Small intestine (tissue), 7 donors: ENCODE measurements at regions not wholly inside any gene's neighbourhood (a gene's known extent, or its start where the extent isn't known, plus 50 kb on each side); places are given as distances from the start of the nearest gene placed in this dataset.

Source experiments
- DNase-seq, 2 donors: peaks; one replicate each; pipeline versions ENCODE4 v3.0.0 to v3.0.0-alpha.2; 2013
- FAIRE-seq: peaks from 2 replicates; lab custom pipeline; 2012; peaks lifted over from hg19 to GRCh38; lab: Jason Lieb, UNC
- H3K27ac ChIP-seq, 3 donors: one replicate each; pipeline ENCODE4 v1.5.1; 2013; ENCODE audit warnings: low read length in 2 of 3, mild to moderate bottlenecking in 2 of 3, control low read depth in 1 of 3, inconsistent platforms in 1 of 3, low read depth in 1 of 3, moderate library complexity in 1 of 3
- H3K27me3 ChIP-seq, 3 donors: one replicate each; pipeline ENCODE4 v1.6.1; 2013; ENCODE audit warnings: low read length in 3 of 3, inconsistent platforms in 1 of 3; ENCODE audit not compliant: control insufficient read depth in 3 of 3, insufficient read depth in 3 of 3
- H3K36me3 ChIP-seq, 3 donors: one replicate each; pipeline ENCODE4 v1.6.1; 2013; ENCODE audit warnings: low read length in 3 of 3, inconsistent platforms in 1 of 3, low read depth in 1 of 3, mild to moderate bottlenecking in 1 of 3, moderate library complexity in 1 of 3; ENCODE audit not compliant: control insufficient read depth in 3 of 3, insufficient read depth in 2 of 3
- H3K4me1 ChIP-seq, 3 donors: one replicate each; pipeline ENCODE4 v1.6.1; 2013; ENCODE audit warnings: low read length in 2 of 3, inconsistent platforms in 1 of 3, low read depth in 1 of 3, mild to moderate bottlenecking in 1 of 3, moderate library complexity in 1 of 3; ENCODE audit not compliant: control insufficient read depth in 3 of 3, insufficient read depth in 2 of 3
- H3K4me3 ChIP-seq, 3 donors: one replicate each; pipeline ENCODE4 v1.5.1; 2013; ENCODE audit warnings: low read length in 3 of 3, control low read depth in 1 of 3, inconsistent platforms in 1 of 3, low read depth in 1 of 3, mild to moderate bottlenecking in 1 of 3, moderate library complexity in 1 of 3
- H3K9me3 ChIP-seq, 2 donors: one replicate each; pipeline ENCODE4 v1.6.1; 2013; ENCODE audit warnings: low read depth in 1 of 2, low read length in 1 of 2; ENCODE audit not compliant: control insufficient read depth in 2 of 2, insufficient read depth in 1 of 2
- WGBS, 3 donors: extraction: QIAGEN DNeasy Blood & Tissue Kit; methylation state at CpG; one replicate each; pipeline ENCODE4 v1.1.7; 2013; 5-methylcytosine and 5-hydroxymethylcytosine counted together
- donor health status: healthy with polysubstance abuse.
- donor health status: control.
- donor health status: control.
- donor health status: Bipolar disorder and iron deficiency.
- donor health status: healthy.

DNA sequence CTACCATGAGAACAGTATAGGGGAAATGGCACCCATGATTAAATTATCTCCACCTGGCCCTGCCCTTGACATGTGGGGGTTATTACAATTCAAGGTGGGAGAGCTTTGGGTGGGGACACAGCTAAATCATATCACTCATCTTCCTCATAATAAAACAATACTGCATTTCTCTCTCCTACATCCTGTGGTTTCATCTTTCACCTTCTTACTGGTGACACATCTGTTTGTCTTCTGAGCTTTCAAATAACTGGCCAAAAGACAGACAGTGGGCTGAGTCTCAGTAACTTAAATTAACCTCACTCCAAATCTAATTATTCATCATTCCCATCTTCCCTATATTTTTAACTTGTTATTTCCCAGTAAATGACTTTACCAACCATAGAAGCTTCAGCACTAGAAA is 729.7 kb upstream of the USP15 start:
- FAIRE-seq (no peak), DNase-seq (no peak)
- Histone ChIP-seq H3K4me1 (no peaks in the 10 kb centered on the region), H3K9me3 (no peaks in the 10 kb centered on the region), H3K4me3 (no peak overlapping the region), H3K27ac (no peak overlapping the region), H3K36me3 (no peaks in the 10 kb centered on the region), H3K27me3 (no peaks in the 10 kb centered on the region)

DNA sequence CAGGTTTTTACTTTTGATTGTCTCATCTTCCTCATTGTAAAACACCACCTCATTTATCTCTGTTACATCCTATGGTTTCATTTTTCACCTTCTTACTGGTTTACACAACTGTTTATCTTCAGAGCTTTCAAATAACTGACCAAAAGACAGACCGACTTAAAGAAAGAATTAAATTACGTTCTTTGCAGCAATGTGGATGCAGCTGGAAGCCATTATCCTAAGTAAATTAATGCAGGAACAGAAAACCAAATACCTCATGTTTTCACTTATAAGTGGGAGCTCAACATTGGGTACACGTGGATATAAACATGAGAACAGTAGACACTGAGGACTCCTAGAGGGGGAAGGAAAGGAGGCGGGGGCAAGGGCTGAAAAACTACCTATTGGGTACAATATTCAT is 729.0 kb upstream of the USP15 start:
- H3K36me3 ChIP-seq: no peaks in the 10 kb centered on the region
- FAIRE-seq (no peak), DNase-seq (no peak)
- H3K4me1 ChIP-seq: no peaks in the 10 kb centered on the region
- no peaks in the 10 kb centered on the region for H3K9me3 ChIP-seq
- H3K27ac ChIP-seq: no peak overlapping the region
- H3K4me3 ChIP-seq: no peak overlapping the region
- 65 to 76% (median 70%) methylated on average over 4 of the region's 4 CpGs for WGBS, 3 donors
- no peaks in the 10 kb centered on the region for H3K27me3 ChIP-seq

DNA sequence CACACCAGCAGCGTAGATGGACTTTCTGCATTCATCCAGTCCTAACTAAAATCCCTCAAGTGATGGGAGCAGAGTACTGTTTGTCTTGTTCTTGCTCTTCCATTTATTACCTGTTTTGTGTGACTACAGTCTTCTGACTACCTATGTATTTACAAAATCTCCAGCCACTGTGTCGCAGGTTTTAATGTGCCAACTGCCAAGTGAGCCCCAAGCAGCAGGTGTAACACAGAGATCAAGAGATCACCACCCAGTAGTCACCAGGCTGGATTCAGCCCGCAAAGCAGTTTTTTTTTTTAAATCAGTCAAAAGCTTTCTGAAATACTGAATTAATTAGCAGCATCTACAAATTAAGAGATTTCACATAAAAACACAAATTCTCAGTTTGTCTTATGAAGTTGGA is 724.1 kb upstream of the USP15 start:
- H3K27me3 ChIP-seq: no peaks in the 10 kb centered on the region
- no peaks in the 10 kb centered on the region for H3K36me3 ChIP-seq
- no peaks in the 10 kb centered on the region for H3K4me1 ChIP-seq
- H3K27ac ChIP-seq: no peak overlapping the region
- DNase-seq: no peak
- no peak for FAIRE-seq
- no peaks in the 10 kb centered on the region for H3K9me3 ChIP-seq
- no peak overlapping the region for H3K4me3 ChIP-seq
- WGBS, 3 donors: 74 to 85% (median 75%) methylated on average over 3 of the region's 3 CpGs

DNA sequence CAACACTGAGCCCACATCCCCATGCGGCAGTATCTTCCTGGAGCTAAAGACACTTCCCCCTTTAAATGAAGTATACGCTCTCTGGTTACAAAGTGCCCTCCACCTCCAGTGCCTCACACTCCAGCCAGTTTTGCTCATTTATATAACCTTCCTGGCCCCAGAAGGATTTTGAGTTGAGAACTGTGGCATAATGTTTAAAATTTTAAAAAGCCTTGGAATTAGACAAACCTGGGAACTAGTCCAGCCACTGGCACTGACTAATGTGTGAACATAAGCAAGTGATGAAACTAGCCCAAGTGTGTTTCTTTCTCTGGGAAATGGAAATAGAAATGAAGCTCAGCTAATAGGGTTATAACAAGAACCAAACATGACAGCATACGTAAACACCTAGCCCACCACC is 723.7 kb upstream of the USP15 start:
- Histone ChIP-seq H3K27me3 (no peaks in the 10 kb centered on the region), H3K27ac (no peak overlapping the region), H3K36me3 (no peaks in the 10 kb centered on the region), H3K4me1 (no peaks in the 10 kb centered on the region), H3K9me3 (no peaks in the 10 kb centered on the region), H3K4me3 (no peak overlapping the region)
- DNase-seq (no peak), FAIRE-seq (no peak)
- 71 to 92% (median 80%) methylated on average over 3 of the region's 3 CpGs for WGBS, 3 donors

DNA sequence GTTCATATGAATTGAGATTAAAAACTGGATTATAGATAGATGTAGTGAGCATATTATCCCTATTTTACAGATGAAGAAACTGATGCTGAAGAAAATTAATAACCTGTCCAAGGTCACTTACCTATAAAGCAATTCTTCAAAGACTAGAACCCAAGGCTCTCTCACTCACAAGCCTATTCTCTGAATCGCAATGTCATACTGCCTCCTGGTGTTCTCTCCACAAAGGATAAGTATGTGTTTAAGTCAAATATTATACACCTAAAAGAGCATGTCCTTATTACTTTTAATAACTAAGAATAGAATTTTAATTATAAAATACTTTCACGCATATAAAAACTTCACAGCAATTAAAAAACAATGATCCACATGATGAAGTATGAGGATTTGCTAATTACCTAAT is 721.3 kb upstream of the USP15 start:
- H3K9me3 ChIP-seq: no peaks in the 10 kb centered on the region
- no peak overlapping the region for H3K4me3 ChIP-seq
- H3K27ac ChIP-seq: no peak overlapping the region
- H3K27me3 ChIP-seq: no peaks in the 10 kb centered on the region
- no peaks in the 10 kb centered on the region for H3K36me3 ChIP-seq
- FAIRE-seq (no peak), DNase-seq (no peak)
- 85 to 86% (median 86%) methylated on average over 2 of the region's 2 CpGs for WGBS, 3 donors
- no peaks in the 10 kb centered on the region for H3K4me1 ChIP-seq

DNA sequence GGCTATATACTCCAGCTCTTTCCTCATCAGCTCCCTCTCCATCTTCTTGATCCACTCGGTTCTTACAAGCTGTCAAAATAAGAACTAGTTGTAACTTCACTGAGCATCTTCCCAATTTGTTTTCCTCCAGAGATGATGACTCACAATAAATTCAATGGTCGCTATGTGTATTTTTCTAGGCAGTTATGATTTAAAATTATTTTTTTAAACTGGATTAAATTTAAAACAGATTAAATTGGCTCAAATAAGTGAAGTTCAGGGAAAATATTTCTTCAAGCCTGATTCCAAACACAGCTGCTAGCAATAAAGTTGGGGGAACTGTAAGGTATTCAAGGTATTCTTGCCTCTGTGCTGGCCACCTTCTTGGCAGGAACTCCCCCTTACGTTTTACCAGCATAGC is 717.7 kb upstream of the USP15 start:
- Histone ChIP-seq H3K9me3 (no peaks in the 10 kb centered on the region), H3K36me3 (no peaks in the 10 kb centered on the region), H3K4me1 (no peaks in the 10 kb centered on the region), H3K4me3 (no peak overlapping the region), H3K27me3 (no peaks in the 10 kb centered on the region), H3K27ac (no peak overlapping the region)
- WGBS, 3 donors: 58 to 62% (median 59%) methylated on average over 3 of the region's 3 CpGs
- DNase-seq (no peak), FAIRE-seq (no peak)

DNA sequence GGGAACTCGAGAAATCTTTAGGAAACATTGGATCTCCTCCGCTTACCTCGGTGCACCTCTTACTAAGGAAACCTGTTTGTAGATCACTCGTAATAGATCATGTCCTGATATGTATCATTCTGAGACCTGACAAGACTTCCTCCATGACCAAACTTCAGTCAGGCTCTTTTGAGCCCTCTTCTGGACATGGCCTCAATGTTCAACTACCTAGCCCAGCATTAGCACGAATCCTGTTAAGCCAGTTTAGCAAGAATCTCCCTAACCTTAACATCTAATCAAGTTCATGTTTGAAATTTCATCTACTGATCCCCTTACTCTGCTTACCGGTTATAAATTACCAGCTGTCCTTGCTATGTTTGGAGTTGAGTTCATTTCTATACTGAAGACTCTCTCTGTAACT is 713.9 kb upstream of the USP15 start:
- 60 to 80% (median 62%) methylated on average over 6 of the region's 6 CpGs for WGBS, 3 donors
- Histone ChIP-seq H3K36me3 (no peaks in the 10 kb centered on the region), H3K4me1 (no peaks in the 10 kb centered on the region), H3K9me3 (no peaks in the 10 kb centered on the region), H3K27ac (no peak overlapping the region), H3K4me3 (no peak overlapping the region), H3K27me3 (no peaks in the 10 kb centered on the region)
- FAIRE-seq (no peak), DNase-seq (no peak)

DNA sequence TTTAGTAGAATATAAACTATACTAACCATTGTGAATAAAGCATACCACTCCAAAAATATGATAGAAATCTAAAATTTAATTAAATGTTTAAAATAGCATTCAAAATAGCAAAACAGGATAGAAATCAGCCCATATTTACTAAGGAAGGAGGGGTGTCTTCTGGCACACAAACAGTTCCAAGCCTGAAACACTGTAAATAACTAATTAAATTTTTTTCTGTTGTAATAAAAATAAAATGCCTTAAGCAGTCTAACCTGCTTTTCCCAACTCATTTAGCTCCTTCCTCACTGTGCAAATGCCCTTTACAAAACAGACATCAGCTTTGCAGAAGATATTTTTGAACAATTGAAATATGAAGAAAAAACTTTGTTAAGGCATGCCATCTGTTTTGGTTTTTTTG is 707.1 kb upstream of the USP15 start:
- H3K9me3 ChIP-seq: no peaks in the 10 kb centered on the region
- FAIRE-seq (no peak), DNase-seq (no peak)
- no peaks in the 10 kb centered on the region for H3K27me3 ChIP-seq
- no peaks in the 10 kb centered on the region for H3K4me1 ChIP-seq
- H3K4me3 ChIP-seq: no peak overlapping the region
- H3K36me3 ChIP-seq: no peaks in the 10 kb centered on the region
- H3K27ac ChIP-seq: no peak overlapping the region

DNA sequence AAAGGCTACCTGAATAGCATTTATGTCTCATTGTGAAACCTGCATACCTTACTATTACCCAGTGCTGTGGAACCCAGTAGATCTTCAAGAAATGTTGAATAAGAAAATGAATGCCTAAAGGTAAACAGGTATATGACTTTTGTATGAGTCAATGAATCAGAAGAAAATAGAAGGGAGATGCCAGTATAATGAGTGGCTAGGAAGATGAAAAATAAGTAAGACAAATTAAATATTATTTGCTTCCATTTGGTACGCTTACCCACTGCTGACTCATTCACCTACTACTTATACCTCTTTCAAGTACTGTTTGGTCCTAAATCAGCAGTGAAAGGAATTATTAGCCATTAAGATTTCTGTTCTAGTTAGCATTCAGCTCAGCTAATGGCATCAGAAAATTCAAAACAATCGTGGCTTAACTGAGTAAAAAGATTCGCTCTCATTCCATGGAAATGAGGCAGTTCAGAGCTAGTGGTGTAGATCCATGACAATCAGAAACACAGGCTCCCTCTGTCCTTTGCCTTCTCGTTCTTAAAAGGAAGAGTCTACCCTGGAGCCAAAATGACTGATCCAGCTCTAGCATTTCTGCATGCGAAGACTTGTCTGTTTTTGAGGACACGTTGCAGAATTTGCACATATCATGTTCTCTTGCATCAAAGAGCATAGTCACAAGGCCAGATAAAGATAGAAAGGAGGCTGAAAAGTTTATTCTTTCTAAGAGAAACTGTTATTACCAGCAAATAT is 705.8 kb upstream of the USP15 start:
- no peak overlapping the region for H3K27ac ChIP-seq
- H3K36me3 ChIP-seq: no peaks in the 10 kb centered on the region
- FAIRE-seq: no peak
- H3K4me1 ChIP-seq: no peaks in the 10 kb centered on the region
- no peak overlapping the region for H3K4me3 ChIP-seq
- no peaks in the 10 kb centered on the region for H3K9me3 ChIP-seq
- DNase-seq: no peak
- 72 to 81% (median 73%) methylated on average over 6 of the region's 6 CpGs for WGBS, 3 donors
- no peaks in the 10 kb centered on the region for H3K27me3 ChIP-seq
